HG02943 (cell line): ENCODE measurements at regions not wholly inside any gene's neighbourhood (a gene's known extent, or its start where the extent isn't known, plus 50 kb on each side); places are given as distances from the start of the nearest gene placed in this dataset.

Source experiments
- ATAC-seq: cut with Tn5 transposase; IDR thresholded peaks from one replicate; pipeline ENCODE4 v1.9.1; 2021; ENCODE audit warnings: mild to moderate bottlenecking, low read depth, moderate library complexity; ENCODE audit not compliant: unreplicated experiment

GRCh38 chr6:167672738-167673137 lies 154.0 kb upstream of the AFDN start:
- no peak for ATAC-seq

DNA sequence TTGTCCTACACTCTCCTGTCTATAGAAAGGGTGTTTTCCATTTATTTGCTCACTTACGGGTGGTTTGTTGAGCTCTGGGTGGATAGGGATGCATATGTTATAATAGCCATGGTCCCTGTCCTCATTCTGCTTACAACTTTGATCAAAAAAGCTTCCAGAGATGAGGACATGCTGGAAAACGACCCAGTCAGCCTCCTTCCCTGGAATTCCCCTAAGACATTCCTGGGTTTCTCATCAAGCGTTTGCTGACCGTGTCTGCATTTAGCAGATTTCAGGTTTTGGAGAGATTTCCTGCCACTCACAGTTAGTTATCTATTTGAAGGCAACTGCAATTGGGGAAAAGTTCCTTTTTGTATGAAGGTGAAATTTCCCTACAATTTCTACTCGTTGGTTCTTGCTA lies 152.8 kb upstream of the AFDN start:
- ATAC-seq, result no peak

DNA sequence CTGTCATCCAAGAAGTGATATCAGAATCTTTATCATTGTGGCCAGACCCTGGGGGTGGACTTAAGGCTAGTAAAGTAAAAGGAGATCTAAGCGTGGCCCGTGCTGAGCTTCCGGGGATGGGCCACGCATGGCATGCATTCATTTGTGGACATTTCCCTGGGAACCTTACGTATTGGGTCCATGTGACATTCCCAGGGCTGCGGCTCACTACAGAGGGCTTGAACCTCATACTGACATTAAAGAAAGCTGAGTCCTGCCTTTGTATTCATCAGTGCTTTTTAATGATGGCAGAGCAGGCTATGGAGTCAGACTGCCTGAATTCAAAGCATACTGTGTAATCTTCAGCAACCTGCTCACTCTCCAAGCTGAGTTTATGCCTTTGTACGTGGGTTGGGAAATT lies 152.2 kb upstream of the AFDN start:
- ATAC-seq, result no peak

DNA sequence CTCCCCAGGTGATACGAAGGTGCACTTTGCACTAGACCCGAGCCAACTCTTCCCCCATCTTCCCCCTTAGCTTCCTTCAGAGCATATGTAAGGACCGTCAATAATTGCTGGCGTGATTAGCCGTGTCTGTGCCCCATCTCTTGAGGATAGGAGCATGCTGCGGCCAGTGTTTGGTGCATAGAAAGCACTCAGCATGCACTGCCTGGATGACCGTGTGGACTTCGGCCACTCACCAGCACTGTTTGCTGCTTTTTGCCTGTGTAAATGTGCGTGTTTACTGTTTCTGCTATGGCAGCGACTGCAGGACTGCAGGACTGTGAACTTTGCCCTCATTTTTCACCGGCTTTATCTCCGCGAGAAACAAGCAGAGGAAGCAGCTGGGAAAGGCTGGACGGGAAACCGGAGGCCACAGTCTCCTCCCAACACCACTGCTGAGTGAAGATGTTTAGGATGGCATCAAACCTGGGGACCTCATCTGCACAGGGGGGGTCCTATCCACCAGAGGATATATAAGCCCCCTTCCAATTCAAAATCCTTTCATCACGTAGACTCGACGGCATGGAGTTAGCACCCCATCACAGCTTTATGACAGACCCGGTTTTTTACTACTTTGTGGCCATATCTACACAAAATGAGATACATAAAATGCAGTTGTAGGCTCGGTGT lies 150.6 kb upstream of the AFDN start:
- no peak for ATAC-seq

- ATAC-seq, result no peak
Observed at GRCh38 chr6:167676666-167677421, 149.9 kb upstream of the AFDN start.

DNA sequence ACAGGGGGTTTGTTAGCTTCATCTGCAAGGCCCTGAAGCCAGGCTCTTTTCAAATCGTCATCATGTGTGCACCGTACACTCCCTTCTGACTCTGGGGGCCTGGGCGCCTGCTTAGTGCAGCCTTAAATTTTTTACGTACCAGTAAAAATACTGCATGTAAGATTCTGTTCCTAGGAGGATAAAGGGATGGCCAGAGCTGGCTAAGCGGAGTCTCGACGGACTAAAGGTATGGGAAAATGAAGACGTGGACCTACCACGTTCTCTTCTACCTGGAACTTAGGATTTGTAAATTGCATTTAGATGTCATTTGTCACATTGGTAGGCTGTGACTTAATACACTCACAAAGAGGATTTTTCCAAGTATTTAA lies 149.3 kb upstream of the AFDN start:
- no peak for ATAC-seq

- ATAC-seq, result no peak
Observed at GRCh38 chr6:167678102-167679101, 148.3 kb upstream of the AFDN start.

DNA sequence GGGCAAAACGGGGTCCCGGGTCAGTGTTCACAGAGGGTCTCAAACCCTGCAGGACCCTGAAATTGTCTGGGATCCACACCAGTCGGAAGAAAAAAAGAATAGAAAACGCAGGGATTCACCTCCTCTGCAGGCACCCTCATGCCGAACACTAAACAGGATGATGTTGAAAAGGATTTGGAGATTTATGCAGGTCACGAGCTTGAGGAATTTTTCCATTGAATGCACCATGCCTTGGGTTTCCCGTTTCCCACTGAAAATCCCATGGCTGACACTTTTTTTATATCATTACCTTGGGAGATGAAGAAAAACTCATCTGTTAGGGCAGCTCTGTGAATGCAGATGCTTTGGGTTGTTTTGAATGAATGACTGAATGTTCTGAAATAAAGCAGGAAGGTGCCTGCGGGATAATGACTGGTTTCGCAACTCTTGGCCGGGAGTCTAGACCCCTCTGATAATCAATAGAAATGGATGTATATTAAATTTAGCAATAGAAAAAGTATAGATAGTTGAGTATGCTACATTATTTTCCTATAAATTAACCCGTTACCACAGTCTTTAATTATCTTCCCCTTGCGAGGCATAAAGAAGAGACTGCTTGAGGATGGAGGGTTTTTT lies 147.5 kb upstream of the AFDN start:
- ATAC-seq, result no peak

DNA sequence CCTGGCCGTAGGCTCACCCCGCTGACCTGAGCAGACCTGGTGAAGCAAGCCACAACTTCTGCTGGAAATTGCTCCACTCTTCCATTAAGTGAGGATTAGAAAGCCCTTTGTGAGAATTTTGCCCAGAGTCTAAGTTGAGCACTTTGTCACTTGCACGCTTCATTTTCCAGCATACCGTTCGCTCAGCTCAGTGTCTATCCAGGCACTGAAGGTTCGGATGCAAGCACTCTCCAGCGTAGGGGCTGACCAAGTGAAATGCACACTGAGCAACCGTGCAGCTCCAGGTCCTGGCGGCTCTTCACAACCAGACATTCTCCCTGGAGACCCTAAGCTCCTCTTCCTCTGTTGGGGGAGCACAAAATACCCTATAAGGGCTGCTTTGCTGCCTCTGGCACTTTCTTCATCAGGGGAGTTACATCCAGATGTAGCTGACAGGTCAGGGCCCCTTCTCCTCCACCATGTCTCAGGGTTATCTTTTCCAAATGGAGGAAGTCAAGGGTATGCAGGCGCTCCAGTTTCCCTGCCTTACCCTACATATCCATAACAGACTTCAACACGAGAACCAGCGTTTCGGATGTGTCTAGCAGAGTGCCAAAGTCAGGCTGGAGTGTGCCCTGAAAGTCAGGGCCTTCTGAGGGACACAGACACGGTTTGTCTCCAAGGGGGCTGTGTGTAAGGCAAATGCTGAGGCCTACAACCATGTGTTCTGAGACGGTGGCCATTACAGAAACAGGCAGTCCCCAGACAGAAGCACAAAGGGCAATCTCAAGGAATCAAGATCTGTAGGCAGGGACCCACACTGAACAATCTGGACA lies 146.7 kb upstream of the AFDN start:
- ATAC-seq, result no peak

GRCh38 chr6:167680605-167681149 lies 146.0 kb upstream of the AFDN start:
- ATAC-seq, result no peak

DNA sequence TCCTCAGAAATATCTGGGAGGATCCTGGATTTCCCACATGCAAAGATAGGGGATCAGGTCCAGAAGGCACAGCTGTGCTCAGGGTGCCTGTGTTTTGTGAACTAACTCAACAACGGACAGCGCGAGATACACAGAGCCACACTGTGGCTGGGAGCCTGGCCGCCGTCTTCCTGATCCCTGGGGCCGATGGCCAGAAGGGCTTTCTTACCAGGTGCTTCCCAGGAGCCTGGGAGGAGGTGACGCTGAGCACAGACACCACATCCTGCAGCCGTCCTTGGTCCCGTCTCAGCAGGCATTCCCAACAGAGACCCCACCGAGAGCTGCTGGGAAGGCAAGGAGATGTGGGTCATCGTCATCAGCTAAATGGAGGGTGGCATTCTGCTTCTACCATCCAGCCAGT lies 144.6 kb upstream of the AFDN start:
- ATAC-seq, result no peak

- ATAC-seq, result no peak
Observed at GRCh38 chr6:167682546-167683027, 144.1 kb upstream of the AFDN start.

GRCh38 chr6:167683028-167683862 lies 143.5 kb upstream of the AFDN start:
- no peak for ATAC-seq

DNA sequence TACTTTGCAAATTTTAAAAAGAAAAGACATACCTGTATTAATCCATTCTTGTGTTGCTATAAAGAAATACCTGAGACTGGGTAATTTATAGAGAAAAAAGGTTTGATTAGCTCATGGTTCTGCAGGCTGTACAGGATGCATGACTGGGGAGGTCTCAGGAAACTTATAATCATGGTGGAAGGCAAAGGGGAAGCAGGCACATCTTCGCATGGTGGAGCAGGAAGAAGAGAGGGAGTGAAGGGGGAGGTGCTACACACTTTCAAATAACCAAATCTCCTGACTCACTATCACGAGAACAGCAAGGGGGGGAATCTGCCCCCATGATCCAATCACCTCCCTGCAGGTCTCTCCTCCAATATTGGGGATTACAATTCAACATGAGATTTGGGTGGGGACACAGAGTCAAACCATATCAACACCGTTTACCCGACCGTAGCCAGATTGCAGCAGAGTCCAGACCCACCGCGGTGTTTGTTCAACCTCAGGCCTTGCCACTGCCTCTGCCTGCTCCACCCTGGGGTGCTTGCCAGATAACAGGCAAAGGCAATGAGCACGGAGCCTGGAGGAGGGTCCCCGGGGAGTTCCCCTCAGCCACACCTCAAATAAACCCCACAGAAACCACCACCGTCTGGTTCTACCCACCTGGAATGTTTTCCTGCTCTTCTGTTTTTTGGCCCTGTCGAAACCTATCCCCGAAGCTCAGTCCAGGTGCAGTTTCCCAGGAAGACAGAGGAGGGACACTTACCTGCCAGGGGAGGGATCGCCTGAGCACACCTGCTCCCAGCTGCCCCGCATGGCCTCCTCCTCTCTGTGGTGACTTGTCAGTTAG lies 142.2 kb upstream of the AFDN start:
- ATAC-seq, result no peak

- ATAC-seq, result no peak
Observed at GRCh38 chr6:167685654-167686053, 141.1 kb upstream of the AFDN start.

DNA sequence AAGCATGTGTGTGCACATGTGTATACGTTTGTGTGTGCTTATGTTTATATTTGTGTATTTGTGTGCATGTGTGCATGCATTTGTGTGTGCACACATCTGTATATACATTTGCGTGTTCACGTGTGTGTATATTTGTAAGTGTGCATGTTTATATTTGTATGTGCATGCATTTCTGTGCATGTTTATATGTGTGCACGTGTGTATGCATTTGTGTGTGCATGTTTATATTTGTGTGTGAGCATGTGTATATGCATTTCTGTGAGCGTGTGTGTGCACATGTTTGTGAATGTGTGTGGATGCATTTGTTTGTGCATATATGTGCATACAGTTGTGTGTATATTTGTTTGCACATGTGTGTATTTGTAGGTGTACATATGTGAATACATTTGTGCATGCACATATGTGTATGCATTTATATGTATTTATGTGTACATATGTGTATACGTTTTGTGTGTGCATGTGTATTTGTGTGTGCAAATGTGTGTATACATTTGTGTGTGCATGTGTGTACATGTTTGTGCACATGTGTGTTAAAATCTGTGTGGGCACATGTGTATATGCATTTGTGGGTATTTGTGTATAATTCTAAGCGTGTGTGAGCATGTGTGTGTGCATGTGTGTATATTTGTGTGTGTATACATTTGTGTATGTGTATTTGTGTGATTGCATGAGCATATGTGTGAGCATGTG lies 140.4 kb upstream of the AFDN start:
- no peak for ATAC-seq

DNA sequence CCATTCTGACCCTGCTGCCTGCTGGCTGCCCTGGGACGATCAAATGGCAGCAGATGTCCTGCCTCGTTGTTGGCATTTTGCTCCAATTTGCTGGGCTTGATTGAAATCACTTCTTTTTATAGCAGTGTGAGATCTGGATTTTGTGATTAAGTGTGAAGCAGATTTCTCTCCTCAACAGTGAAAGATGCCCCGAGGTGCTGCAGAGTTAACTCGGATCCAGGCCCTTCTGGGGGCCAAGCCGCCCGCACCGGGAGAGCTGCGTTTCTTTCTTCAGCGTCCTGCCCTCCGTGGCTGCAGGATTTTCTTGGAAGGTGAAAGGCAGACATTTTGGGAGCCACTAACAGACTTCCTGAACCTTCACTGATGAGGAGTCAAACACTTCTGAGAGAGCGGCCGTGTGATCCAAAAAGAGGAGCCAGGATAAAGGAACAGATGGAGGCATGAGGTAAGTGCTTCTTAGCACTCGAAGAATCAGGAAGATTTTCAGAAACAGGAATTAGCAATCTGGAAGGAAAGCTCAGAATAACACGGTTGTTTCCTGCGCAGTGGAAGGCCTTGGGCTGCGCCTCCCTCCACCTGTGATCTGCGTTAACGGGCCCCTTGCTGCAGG lies 139.5 kb upstream of the AFDN start:
- no peak for ATAC-seq
